ENCODE measurements at regions not wholly inside any gene's neighbourhood (a gene's known extent, or its start where the extent isn't known, plus 50 kb on each side); places are given as distances from the start of the nearest gene placed in this dataset.

DNA sequence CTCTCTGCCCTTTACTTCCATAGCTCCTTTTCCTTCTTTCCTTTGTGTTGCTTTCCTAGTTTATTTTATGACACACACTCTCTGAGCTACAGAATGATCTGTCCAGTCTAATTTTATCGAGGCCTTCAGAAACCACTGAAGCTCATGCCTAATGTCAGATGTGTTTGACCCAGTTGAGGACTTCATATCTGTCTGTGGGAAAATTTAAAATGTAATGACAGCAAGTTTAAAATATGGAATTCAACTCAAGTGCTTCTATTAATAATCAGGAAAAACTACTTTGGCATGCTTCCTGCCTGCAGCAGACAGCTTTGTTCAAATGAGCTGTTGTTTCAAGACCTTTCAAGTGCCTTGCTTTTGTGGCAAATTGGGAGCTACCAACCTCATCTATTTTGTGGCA lies 261.8 kb upstream of the MTNR1B start:
- DNase-seq (ENCODE audit: low spot score): no peak

DNA sequence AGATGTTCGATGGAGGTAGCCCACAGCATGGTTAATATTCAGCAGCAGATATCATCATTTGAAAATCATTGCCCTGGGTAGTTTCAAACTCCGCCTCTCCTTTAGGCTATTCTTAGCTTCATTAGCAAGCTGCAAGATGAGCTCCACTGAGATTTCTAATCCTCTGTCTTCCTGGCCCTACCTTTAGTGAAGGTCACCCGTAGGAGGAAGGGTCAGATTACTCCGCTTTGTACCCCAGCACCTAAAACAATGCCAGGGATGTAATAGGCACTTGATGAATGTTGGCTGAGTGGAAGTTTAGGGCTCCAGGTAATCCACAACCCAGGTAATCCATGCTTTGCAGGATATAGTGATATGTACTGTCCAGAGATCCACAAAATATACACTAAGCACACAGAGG lies 260.1 kb upstream of the MTNR1B start:
- DNase-seq (ENCODE audit: low spot score): no peak

DNA sequence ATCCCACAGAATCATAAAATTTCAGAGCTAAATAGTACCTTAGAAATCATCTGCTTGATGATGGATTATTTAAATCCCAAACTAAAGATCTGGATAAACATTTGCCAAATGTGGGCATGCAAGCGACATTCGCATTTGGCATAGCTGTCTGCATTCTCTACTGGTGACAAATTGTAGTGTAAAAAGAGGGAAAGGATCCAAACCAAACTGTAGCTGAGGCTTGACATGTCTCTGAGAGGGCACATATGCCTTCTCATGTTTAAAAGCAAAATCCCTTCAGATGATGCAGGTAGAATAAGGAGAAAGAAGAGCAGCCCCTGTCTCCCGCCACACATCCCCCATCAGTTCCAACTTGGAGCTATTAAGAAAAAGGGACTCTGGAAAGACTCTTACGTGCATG lies 257.5 kb upstream of the MTNR1B start:
- no peak for DNase-seq (ENCODE audit: low spot score)

DNA sequence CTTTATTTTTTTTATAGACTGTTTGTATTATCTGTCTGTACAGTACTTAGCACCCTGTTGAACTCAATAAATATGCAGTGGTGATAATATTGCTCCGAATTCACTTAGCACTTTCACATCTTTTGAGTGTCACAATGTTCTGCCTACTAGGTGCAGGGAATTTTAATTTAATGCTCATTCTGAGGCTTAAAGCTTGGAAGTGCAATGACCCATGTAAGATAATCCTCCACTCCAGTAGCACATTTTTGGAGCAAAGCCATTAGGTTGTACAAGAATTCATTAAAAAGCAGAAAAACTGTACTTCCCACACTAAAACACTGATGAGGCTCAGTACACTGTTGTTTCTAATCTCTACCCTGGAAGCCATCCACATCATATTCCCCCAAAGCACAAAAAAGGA lies 255.3 kb upstream of the MTNR1B start:
- DNase-seq (ENCODE audit: low spot score): no peak

DNA sequence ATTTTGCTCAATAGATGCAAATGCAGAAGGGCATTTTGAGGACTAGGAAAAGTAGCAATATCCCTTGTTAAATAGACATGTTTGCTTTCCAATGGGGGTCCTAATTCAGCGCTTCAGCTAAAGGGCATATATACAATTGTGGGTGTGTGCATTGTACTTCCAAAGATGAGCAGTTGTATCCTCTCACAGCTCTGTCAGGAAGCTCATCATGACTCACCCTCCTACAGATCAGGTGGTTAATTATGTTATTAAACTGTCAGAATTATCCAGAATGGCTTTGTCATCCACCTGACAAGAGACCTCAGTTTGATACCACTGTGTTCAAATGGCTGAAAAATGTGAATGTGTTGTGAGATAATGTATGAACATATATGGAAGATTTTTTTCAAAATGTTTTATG lies 252.2 kb upstream of the MTNR1B start:
- no peak for DNase-seq (ENCODE audit: low spot score)

DNA sequence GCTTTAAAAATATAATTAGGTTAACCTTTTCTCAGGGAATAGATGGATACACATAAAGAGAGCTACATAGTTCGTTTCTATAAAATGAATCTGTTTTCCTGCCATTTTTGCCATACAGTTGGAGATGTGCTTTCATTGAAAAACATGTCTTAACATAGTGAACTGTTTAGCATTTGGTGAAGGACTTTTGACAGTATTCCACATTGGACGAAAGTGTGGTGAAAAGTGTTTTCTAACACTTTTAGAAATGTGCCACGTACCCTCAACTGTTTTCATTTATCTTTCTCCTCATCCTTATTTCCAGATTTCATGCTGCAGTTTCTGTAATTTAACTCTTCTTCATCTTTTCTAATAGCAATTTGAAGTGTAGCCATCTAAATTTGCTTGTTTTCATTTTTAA lies 249.1 kb upstream of the MTNR1B start:
- DNase-seq (ENCODE audit: low spot score): no peak

DNA sequence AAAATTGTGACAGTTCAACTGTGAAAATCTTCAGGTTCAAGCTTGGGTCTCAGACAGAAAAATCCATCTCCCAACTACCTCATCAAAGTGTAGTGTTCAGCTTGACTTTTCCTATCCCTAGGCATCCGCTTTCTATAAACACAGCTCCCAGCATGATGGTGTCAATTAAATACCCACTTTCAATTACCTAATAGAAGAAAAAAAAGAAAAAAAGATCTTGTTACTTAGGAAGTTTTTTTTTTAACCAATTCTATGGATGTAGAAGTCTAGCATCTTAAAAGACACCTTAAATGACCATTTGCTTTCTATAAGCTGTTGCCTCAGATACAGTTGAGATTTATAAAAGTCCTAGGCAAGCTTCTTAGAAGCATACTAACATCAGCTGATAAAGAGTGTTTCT lies 244.1 kb upstream of the MTNR1B start:
- DNase-seq (ENCODE audit: low spot score): no peak

DNA sequence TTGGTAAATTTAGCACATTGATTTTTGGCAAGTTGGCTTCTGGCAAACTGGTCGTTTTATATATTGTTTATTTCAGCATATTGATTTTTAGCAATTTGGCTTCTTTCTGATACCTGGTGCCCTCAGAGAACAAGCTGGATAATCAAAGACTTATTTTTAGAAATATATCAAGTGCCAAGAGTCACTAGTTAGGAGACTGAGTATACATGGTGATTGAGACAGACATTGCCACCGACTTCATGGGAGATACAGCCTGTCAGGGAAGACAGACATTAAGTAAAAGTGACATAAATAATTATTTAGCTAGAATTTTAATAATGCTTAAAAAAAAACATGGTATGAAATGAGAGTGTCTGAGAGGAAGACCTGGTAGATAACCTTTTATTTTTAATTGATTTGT lies 242.3 kb upstream of the MTNR1B start:
- DNase-seq (ENCODE audit: low spot score): no peak

DNA sequence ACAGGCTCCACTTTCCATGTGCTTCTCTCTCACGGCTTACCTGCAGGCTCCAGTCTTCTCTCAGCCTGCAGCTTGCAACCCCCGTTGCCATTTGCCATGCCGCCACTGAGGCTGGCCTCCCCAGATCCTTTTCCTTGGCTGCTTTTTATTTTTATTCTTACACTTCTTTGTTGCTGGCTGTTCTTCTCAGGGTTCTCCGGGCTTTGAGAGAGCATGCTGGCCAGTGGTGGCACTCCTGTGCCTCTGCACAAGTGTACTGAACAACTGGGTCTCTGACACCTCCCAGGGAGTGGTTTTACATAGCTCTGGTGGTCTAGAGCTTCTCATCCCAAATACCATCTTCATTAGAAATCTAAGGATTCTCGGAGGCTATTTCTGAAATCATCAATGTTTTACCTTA lies 241.7 kb upstream of the MTNR1B start:
- DNase-seq (ENCODE audit: low spot score): no peak

DNA sequence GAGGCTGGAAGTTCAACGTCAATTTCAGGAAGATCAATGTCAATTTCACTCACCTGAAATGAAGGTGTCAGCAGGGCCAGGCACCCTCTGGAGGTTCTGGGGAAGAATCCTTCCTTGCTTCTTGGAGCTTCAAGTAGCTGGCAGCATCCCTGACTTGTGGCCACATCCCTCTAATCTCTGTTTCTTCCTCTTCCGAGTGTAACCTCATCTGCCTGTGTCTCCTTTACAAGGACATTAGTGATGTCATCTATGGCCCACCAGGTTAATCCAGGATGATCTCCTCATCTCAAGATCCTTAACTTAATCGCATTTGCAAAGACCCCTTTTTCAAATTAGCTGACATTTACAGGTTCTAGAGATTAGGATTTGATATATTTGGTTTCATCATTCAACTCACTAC lies 240.8 kb upstream of the MTNR1B start:
- no peak for DNase-seq (ENCODE audit: low spot score)

DNA sequence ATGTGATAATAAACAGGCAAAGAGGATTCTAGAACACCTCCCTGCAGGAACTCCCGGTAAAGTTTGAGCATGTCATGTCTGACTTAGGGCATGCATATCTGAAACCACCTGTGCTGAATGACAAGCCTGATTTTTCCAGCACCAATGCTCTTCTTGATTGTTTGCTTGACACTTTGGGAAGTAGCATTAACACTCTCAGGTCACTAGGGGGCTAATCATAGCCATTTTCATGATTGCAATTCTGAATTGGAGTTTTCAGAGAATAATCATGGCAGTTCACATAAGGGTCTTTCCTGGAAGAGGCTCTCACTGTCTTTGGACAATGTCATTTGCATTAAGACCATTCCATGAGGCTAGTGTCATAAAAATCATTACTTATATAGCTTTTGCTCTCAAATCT lies 234.4 kb upstream of the MTNR1B start:
- DNase-seq (ENCODE audit: low spot score): no peak

DNA sequence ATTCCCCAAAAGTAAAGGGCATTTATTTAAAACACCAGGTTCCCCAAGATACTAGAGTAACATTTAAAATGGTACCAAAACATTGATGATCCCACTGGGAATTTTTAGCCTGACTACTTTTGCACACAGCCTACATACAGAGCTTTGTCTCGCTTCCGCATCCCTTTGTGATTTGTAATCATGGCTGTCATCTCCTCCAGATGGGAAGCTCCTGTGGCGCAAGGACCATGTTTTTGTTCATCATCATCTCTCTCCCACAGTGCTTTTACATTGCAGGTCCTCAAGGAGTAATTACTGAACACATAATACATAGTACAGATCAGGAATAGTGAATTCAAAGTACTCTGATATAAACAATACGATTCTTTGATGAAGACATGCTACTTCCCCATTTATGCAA lies 231.2 kb upstream of the MTNR1B start:
- DNase-seq (ENCODE audit: low spot score): no peak

DNA sequence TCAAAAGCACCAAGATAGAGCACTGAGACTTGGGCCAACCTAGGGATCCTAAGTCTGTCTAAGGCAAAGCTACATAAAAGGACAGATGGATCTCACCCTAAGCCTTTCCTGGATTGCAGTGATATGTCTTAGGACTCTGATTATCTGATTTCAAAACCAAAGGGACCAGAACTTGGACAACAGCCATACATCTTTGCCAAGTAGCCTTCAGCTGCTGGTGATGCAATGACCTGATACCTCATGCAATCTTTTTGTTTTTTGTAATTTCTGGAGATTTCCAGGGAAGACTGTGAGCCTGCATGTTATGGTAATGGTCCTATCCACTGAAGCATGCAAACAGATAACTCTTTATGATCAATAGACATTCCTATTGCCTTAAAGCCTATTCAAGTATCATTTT lies 230.4 kb upstream of the MTNR1B start:
- DNase-seq (ENCODE audit: low spot score): no peak

DNA sequence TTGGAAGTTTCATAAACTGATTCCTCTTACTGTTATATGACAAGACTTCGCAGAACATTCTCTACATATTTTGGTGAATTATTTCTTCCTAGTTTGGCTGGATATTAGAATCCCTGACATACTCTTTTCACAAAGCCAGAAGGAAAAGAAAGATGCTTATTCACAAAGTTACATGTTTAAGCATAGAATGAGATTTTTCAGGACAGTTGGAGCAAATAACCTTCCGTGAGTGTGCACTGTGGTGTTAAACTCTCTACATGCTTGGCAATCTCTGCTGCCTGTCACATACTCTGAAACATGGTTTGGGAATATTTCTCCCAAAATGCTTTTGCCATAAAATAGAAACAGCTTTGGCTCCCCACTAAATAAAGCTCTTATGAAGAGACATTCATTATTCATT lies 230.0 kb upstream of the MTNR1B start:
- DNase-seq (ENCODE audit: low spot score): no peak

DNA sequence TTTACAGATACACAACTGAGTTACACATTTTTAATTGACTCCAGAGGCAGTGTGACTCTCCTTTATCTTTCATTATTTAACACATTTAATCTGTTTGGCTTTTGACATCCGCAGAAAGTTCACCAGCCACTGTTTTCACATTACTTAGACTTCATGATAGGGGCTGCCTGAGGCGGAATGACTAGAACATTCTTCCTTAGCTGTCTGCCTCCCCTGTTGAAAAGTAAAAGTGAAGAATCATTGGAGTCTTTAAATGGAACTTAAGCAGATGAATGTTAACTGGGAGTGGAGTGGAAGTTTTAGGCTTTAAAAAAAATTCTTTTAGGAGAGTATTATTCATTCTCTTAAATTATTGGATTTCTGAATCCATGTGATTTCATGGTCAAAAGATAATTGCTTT lies 229.2 kb upstream of the MTNR1B start:
- DNase-seq (ENCODE audit: low spot score): no peak

DNA sequence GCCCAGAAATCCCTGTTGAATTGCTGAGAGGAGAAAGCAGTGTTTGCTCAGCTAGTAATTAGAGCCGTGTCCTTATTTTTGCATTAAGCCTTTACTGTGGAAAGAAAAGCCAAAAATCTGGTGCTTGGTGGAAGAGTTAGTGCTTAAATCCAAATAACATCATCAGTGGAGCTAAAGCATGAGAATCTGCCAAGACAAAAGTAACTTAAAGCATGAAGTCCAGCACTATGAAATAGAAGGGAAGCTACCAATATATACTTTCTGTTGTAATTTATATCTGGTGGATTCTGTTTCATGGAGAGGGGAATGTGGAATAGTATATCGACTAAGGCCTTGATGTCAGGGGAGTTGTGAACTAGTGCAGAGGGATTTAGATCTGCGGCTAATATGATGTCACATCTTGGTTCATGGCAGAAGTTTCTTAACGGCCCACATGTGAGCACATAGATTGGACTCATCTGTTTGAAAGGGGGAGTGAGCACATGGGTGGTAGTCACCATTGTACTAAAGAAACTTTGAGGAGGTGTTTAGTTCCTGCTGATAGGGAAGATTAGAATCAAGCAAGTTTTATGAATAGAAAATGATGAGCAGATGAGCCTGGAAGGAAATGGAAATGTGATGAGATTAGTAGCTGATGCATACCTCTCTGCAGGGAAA lies 224.4 kb upstream of the MTNR1B start:
- no peak for DNase-seq (ENCODE audit: low spot score)

DNA sequence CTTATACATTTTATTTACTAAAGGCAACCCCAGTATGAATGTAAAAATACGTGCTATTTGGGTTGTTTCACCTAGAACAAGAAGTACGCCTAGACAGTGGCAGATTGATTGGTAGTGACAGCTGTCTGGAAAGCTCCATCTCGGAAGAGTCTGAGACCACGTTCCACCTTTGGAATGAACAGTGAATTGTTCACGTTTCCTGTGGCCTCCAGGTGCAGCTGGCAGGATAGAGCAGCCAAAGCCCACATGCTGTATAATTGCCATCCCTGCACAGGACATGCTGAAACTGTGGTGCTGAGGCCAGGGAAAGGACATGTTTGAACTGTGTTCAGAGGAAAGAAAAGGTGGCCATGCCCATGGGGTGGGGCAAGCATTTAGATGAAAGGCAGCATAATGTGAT lies 218.7 kb upstream of the MTNR1B start:
- DNase-seq (ENCODE audit: low spot score): no peak

DNA sequence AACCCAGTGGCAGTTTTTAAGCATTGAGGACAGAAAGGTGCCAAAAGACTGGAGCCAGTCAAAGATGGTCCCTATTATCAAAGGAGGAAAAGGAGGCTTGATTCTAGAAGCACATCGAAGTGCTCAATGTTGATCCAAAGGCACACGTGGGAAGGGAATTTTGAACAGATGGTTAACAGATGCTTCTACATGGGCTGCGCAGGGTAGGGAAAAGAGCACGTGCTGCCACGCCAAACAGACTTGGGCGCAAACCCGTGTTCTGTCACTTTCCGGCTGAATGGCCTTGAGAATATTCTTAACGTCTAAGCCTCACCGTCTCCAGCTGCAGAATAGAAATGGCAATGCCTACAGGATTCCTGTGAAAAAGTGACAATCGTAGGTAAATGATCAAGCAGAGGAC lies 217.9 kb upstream of the MTNR1B start:
- DNase-seq (ENCODE audit: low spot score): no peak

DNA sequence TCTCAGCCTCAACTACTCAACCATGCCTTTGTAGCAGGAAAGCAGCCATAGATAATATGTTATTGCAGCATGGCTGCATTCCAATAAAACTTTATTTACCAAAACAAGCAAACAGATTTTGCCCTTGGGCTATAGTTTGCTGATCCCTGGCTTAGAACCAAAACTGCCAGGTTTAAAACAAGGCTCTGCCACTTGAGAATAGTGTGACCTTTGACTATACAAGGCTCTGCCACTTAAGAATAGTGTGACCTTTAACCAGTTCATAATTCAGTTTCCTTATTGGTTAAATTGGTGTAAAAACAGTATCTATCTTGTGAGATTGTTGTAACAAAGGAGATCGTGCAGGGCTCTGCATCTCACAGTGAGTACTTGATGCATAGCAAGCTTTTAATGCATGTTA lies 217.3 kb upstream of the MTNR1B start:
- no peak for DNase-seq (ENCODE audit: low spot score)

DNA sequence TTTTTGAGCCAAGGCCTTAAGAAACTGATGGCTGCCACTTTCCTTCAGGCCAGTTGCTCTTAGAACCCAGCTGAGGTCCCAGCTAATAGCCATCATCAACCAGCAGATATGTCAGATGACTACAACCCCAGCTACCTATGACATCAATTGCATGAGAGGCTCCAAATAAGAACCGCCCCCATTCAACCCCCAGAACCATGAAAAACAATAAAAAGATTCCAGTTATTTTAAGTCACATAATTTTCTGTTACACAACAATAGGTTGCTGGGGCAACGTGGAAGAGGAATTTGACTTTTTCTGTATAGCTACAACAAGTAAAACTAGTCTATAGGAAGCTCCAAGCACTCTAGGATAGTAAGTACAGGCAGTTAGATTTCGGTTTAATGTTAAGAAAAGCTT lies 216.3 kb upstream of the MTNR1B start:
- no peak for DNase-seq (ENCODE audit: low spot score)

DNA sequence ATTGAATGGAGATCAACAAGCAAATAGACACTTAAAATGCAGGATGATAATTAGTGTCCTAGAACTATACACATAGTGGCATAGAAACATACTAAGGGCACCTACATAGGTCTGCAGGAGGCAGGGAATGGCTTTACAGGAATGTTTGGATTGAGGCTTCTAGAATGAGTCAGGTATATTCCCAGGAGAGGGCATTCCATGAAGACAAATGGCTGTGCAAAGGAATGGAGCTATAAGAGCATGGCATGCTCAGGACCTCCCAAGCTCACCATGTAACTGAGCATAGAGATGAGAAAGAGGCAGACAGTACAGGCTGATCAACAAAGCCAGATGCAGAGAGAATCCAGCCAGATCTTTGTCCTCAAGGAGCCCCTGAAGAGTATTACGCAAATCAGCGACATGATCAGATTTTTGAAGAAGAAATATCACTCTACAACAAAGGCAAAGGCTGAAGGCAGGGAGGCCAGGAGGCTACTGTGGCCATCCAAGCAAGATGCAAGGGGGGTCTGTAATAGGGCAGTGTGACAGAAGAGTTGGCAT lies 211.1 kb upstream of the MTNR1B start:
- DNase-seq (ENCODE audit: low spot score): no peak

DNA sequence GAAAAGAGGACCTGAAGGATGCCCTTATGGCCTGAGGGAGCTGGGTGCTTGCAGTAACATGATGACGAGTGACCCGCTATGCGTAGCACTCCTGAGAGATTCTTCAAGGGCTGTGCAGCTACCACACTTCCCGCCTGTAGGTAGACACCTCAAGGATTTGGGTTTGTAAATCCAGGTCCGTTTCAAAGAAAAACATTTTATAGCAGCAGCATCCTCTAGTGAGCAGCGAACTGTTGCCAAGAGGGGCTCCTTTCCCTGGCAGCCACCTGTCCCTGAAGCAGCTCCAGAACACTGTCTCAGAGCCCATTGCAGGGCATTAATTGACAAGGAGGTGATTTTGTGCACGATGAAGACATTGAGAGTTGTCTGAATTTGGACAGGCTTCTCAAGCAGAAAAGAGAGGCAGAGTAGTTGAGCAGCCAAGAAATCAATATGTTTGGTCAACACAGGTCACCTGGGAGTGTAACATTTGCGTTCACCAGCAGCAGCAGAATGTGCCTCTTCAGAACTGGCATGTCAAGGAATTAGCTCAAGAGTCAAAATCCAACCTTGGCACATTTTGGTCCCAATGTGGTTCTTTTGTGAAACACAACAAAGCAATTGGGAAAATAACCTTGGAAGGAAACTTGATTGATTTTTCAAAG lies 209.8 kb upstream of the MTNR1B start:
- DNase-seq (ENCODE audit: low spot score): no peak

DNA sequence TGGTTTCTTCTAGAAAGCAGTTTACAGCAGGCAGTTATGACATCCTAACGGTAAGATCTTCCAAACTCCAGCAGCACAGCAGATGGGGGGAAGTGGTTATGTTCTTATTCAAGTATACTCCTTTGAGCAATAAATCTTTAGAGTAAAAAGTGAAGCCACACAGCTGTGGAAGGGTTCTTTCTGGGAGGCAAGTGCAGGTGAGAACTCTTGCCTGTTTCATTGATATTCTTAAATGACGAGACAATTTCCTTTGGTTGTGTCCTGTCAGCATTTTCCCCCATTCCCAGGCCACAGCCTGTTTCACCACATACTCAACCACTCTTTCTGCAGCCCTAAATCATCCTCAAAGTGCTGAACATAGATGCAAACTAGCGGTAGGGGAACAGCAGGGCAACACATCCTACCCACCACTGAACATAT lies 207.3 kb upstream of the MTNR1B start:
- DNase-seq (ENCODE audit: low spot score): no peak

DNA sequence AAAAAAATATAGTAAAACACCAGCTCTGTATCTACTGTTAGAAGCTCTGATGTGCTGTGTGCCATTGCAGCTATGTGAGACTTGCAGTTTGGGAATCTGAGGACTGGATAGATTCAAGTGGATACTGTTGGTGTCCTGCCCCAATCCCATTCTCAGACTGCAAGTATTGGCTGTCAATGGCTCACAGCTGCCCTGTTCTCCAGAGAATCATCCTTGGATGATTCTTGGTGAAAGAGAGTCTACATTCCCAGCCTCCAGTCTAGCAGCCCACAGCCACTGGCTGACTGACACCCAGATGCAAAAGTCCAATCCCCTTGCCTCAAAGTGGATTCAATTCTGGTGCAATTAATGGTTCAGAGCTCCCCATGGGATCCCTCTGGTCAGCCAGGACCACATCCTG lies 206.1 kb upstream of the MTNR1B start:
- no peak for DNase-seq (ENCODE audit: low spot score)

Data from Ammon's horn (tissue), 1 donor.